T-cell (primary cell): ENCODE measurements at regions not wholly inside any gene's neighbourhood (a gene's known extent, or its start where the extent isn't known, plus 50 kb on each side); places are given as distances from the start of the nearest gene placed in this dataset.

Experiments
- ATAC-seq, 4 experiments: fragments of 200-7000 bp in 3 of 4; fragments of 150-1000 bp in 1 of 4; cut with Tn5 transposase; replicated peaks in 1 of 4; 1 replicate in 3 of 4; 2 replicates in 1 of 4; pipeline ENCODE4 v1.10.0; 2021; ENCODE audit warnings: moderate library complexity in 3 of 4, mild to moderate bottlenecking in 2 of 4, moderate number of reproducible peaks in 1 of 4
- CTCF ChIA-PET, 2 donors: fragments of 300-600 bp; sonication (Branson Sonifier 250); formaldehyde crosslinking; loops; one replicate each; lab custom pipeline; 2022; ENCODE audit warnings: antibody characterized with exemption in 2 of 2; lab: Charles Lee
- POLR2A ChIA-PET, 2 donors: fragments of 300-600 bp; sonication (Branson Sonifier 250); formaldehyde crosslinking; loops; one replicate each; lab custom pipeline; 2022; ENCODE audit warnings: antibody characterized with exemption in 2 of 2; lab: Charles Lee
- DNase-seq, 35 experiments: peaks; one replicate each; pipeline versions ENCODE4 v3.0.0 to v3.0.0-alpha.2; 2013 to 2023
- H3K27ac ChIP-seq: one replicate; pipeline ENCODE4 v1.5.1; 2013; ENCODE audit warnings: low read length
- H3K27me3 ChIP-seq, 2 experiments: replicated peaks in 1 of 2; 1 replicate in 1 of 2; 2 replicates in 1 of 2; pipeline versions ENCODE4 v1.6.1 to v1.7.0; 2013; ENCODE audit warnings: low read length in 1 of 2, mixed read lengths in 1 of 2; ENCODE audit not compliant: control insufficient read depth in 2 of 2, insufficient read depth in 2 of 2; ENCODE audit errors: extremely low read depth in 1 of 2
- H3K36me3 ChIP-seq, 2 donors: 1 replicate in 1 of 2; 2 replicates in 1 of 2; pipeline versions ENCODE4 v1.6.1 to v1.7.0; 2013; ENCODE audit warnings: low read length in 1 of 2; ENCODE audit not compliant: control insufficient read depth in 2 of 2, insufficient read depth in 1 of 2; ENCODE audit errors: extremely low read depth in 1 of 2
- H3K4me1 ChIP-seq, 2 experiments: 1 replicate in 1 of 2; 2 replicates in 1 of 2; pipeline versions ENCODE4 v1.6.1 to v1.7.0; 2013; ENCODE audit warnings: low read length in 2 of 2, mixed read lengths in 1 of 2; ENCODE audit not compliant: insufficient read depth in 2 of 2, control insufficient read depth in 1 of 2; ENCODE audit errors: extremely low read depth in 1 of 2
- H3K4me3 ChIP-seq, 2 donors: 1 replicate in 1 of 2; 2 replicates in 1 of 2; pipeline versions ENCODE4 v1.5.1 to v1.7.0; 2013; ENCODE audit warnings: mild to moderate bottlenecking in 2 of 2, low read length in 1 of 2, moderate library complexity in 1 of 2; ENCODE audit not compliant: control insufficient read depth in 1 of 2; ENCODE audit errors: extremely low read depth in 1 of 2
- H3K9me3 ChIP-seq: 2 replicates; pipeline ENCODE4 v1.7.0; 2013
- H3K27ac Mint-ChIP-seq, 2 donors: one replicate each; pipeline ENCODE4 v1.8.0; 2020 to 2021; ENCODE audit warnings: mild to moderate bottlenecking in 2 of 2, mixed read lengths in 2 of 2
- H3K27me3 Mint-ChIP-seq, 2 donors: one replicate each; pipeline ENCODE4 v1.8.0; 2021 to 2022; ENCODE audit warnings: mixed read lengths in 2 of 2
- H3K36me3 Mint-ChIP-seq: one replicate; pipeline ENCODE4 v1.8.0; 2021; ENCODE audit warnings: mixed read lengths
- H3K4me1 Mint-ChIP-seq, 3 donors: one replicate each; pipeline ENCODE4 v1.8.0; 2020 to 2022; ENCODE audit warnings: mixed read lengths in 3 of 3, mild to moderate bottlenecking in 1 of 3
- H3K4me3 Mint-ChIP-seq, 3 donors: one replicate each; pipeline ENCODE4 v1.8.0; 2020 to 2022; ENCODE audit warnings: mild to moderate bottlenecking in 3 of 3, mixed read lengths in 3 of 3, moderate library complexity in 3 of 3
- H3K9me3 Mint-ChIP-seq, 3 donors: one replicate each; pipeline ENCODE4 v1.8.0; 2020 to 2022; ENCODE audit warnings: mixed read lengths in 3 of 3
- WGBS: methylation state at CpG from one replicate; pipeline ENCODE4 v1.1.5; 2013; ENCODE audit warnings: missing lambda C conversion rate; ENCODE audit not compliant: insufficient coverage; 5-methylcytosine and 5-hydroxymethylcytosine counted together

- DNase-seq (no peak), ATAC-seq (no peak)
- H3K36me3 Mint-ChIP-seq, result no peaks in the 10 kb centered on the region
- Histone ChIP-seq H3K27ac (no peak overlapping the region), H3K9me3 (no peaks in the 10 kb centered on the region), H3K4me3 (no peak overlapping the region), H3K4me1 (no peaks in the 10 kb centered on the region), H3K36me3 (no peaks in the 10 kb centered on the region), H3K27me3 (no peaks in the 10 kb centered on the region)
- no peaks in the 10 kb centered on the region for H3K4me1 Mint-ChIP-seq
- H3K9me3 Mint-ChIP-seq, result no peaks in the 10 kb centered on the region
- no peaks in the 10 kb centered on the region for H3K27me3 Mint-ChIP-seq
- POLR2A ChIA-PET, result no interaction called here
- WGBS, result 86% methylated on average over 14 of the region's 14 CpGs
- H3K4me3 Mint-ChIP-seq, result no peak overlapping the region
- H3K27ac Mint-ChIP-seq, result no peak overlapping the region
- CTCF ChIA-PET, result no interaction called here
These were observed 230.0 kb downstream of the HS3ST1 start for GRCh38 chr4:11198516-11199305.

GRCh38 chr4:11197631-11198341 lies 230.9 kb downstream of the HS3ST1 start:
- Mint-ChIP-seq H3K4me3 (no peak overlapping the region), H3K27me3 (peaks cover 0 to 1% of the 10 kb centered on the region in 2 donors), H3K9me3 (no peaks in the 10 kb centered on the region), H3K27ac (no peak overlapping the region), H3K4me1 (no peaks in the 10 kb centered on the region), H3K36me3 (no peaks in the 10 kb centered on the region)
- DNase-seq (no peak), ATAC-seq (no peak)
- Histone ChIP-seq H3K27ac (no peak overlapping the region), H3K9me3 (no peaks in the 10 kb centered on the region), H3K27me3 (no peaks in the 10 kb centered on the region), H3K4me3 (no peak overlapping the region), H3K4me1 (no peaks in the 10 kb centered on the region), H3K36me3 (no peaks in the 10 kb centered on the region)
- CTCF ChIA-PET, result no interaction called here
- WGBS, result 40% methylated on average over 1 of the region's 8 CpGs
- POLR2A ChIA-PET, result no interaction called here

GRCh38 chr4:11196927-11197522 lies 231.7 kb downstream of the HS3ST1 start:
- no peak for DNase-seq
- Histone ChIP-seq H3K36me3 (no peaks in the 10 kb centered on the region), H3K27me3 (no peaks in the 10 kb centered on the region), H3K9me3 (no peaks in the 10 kb centered on the region), H3K4me1 (no peaks in the 10 kb centered on the region), H3K4me3 (no peak overlapping the region), H3K27ac (no peak overlapping the region)
- Mint-ChIP-seq H3K9me3 (no peaks in the 10 kb centered on the region), H3K4me1 (no peaks in the 10 kb centered on the region), H3K27ac (no peak overlapping the region), H3K4me3 (no peak overlapping the region), H3K27me3 (peaks cover 1 to 5% of the 10 kb centered on the region in 2 donors), H3K36me3 (no peaks in the 10 kb centered on the region)
- POLR2A ChIA-PET, result no interaction called here
- WGBS, result 76% methylated on average over 2 of the region's 4 CpGs
- CTCF ChIA-PET, result no interaction called here
- no peak for ATAC-seq

GRCh38 chr4:11194431-11194830 lies 234.3 kb downstream of the HS3ST1 start:
- 80% methylated on average over 2 of the region's 3 CpGs for WGBS
- H3K4me1 ChIP-seq, result no peaks in the 10 kb centered on the region
- DNase-seq (no peak), ATAC-seq (no peak)
- no peaks in the 10 kb centered on the region for H3K36me3 ChIP-seq
- no peaks in the 10 kb centered on the region for H3K27me3 ChIP-seq
- H3K27ac ChIP-seq, result no peak overlapping the region
- ChIA-PET CTCF (no interaction called here), POLR2A (no interaction called here)
- H3K27ac Mint-ChIP-seq, result no peak overlapping the region
- no peaks in the 10 kb centered on the region for H3K9me3 ChIP-seq
- H3K27me3 Mint-ChIP-seq, result peaks cover 1 to 8% of the 10 kb centered on the region in 2 donors
- H3K4me3 Mint-ChIP-seq, result no peak overlapping the region
- H3K9me3 Mint-ChIP-seq, result no peaks in the 10 kb centered on the region
- no peaks in the 10 kb centered on the region for H3K36me3 Mint-ChIP-seq
- H3K4me1 Mint-ChIP-seq, result peaks cover 2 to 8% (median 4%) of the 10 kb centered on the region in 3 donors
- no peak overlapping the region for H3K4me3 ChIP-seq

GRCh38 chr4:11189756-11190155 lies 238.9 kb downstream of the HS3ST1 start:
- no peak overlapping the region for H3K27ac ChIP-seq
- H3K4me3 ChIP-seq, result no peak overlapping the region
- H3K9me3 Mint-ChIP-seq, result no peaks in the 10 kb centered on the region
- no peaks in the 10 kb centered on the region for H3K27me3 ChIP-seq
- CTCF ChIA-PET, result no interaction called here
- no CpG with 5 or more reads among the region's 2 CpGs for WGBS
- no peaks in the 10 kb centered on the region for H3K36me3 Mint-ChIP-seq
- H3K4me3 Mint-ChIP-seq, result no peak overlapping the region
- no peaks in the 10 kb centered on the region for H3K9me3 ChIP-seq
- no peak overlapping the region for H3K27ac Mint-ChIP-seq
- POLR2A ChIA-PET, result no interaction called here
- no peak for DNase-seq
- peaks cover 2 to 9% (median 4%) of the 10 kb centered on the region in 3 donors for H3K4me1 Mint-ChIP-seq
- H3K36me3 ChIP-seq, result no peaks in the 10 kb centered on the region
- peaks cover 1 to 8% of the 10 kb centered on the region in 2 donors for H3K27me3 Mint-ChIP-seq
- no peaks in the 10 kb centered on the region for H3K4me1 ChIP-seq
- ATAC-seq, result no peak

- H3K27ac Mint-ChIP-seq, result no peak overlapping the region
- CTCF ChIA-PET, result no interaction called here
- H3K27me3 Mint-ChIP-seq, result no peaks in the 10 kb centered on the region
- no peaks in the 10 kb centered on the region for H3K4me1 Mint-ChIP-seq
- H3K9me3 ChIP-seq, result no peaks in the 10 kb centered on the region
- DNase-seq (no peak), ATAC-seq (no peak)
- no peaks in the 10 kb centered on the region for H3K27me3 ChIP-seq
- POLR2A ChIA-PET, result no interaction called here
- H3K36me3 Mint-ChIP-seq, result no peaks in the 10 kb centered on the region
- H3K4me3 Mint-ChIP-seq, result no peak overlapping the region
- no peaks in the 10 kb centered on the region for H3K4me1 ChIP-seq
- no peaks in the 10 kb centered on the region for H3K9me3 Mint-ChIP-seq
- no peak overlapping the region for H3K4me3 ChIP-seq
- no peaks in the 10 kb centered on the region for H3K36me3 ChIP-seq
- 100% methylated on average over 1 of the region's 2 CpGs for WGBS
- no peak overlapping the region for H3K27ac ChIP-seq
These were observed 245.3 kb downstream of the HS3ST1 start for GRCh38 chr4:11183356-11183740.
